HG02798 (cell line): ENCODE measurements at regions not wholly inside any gene's neighbourhood (a gene's known extent, or its start where the extent isn't known, plus 50 kb on each side); places are given as distances from the start of the nearest gene placed in this dataset.
"Not testable (repeated sequence)": the region's sequence is repeated elsewhere in the genome, so short reads cannot be mapped to it uniquely, and the experiment has no call there.

ENCODE experiments used
- ATAC-seq: cut with Tn5 transposase; IDR thresholded peaks from one replicate; pipeline ENCODE4 v1.9.1; 2021; ENCODE audit warnings: mild to moderate bottlenecking; ENCODE audit not compliant: unreplicated experiment, poor library complexity

GRCh38 chr4:85094735-85095134, 128.2 kb upstream of the WDFY3 start:
- no peak for ATAC-seq

GRCh38 chr4:85102606-85103005, 136.1 kb upstream of the WDFY3 start:
- ATAC-seq: no peak

DNA sequence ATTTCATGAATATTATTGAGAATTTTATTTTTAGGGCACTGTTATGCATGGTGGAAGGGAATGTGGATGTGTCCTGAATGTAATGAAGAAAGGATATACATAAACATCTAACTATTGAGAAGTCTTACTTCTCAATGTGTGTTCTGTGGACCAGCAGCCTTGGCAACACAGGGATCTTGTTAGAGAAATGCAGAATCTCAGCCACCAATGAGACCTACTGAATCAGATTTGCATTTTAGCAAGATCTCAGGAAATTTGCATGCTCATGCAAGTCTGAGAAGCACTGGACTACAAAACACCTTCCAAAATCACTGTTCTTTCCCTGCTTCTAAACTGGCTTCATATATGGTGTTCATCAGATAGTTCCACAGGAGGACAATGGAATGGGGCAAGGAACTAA, 139.7 kb upstream of the WDFY3 start:
- no peak for ATAC-seq

GRCh38 chr4:85106805-85107336, 140.4 kb upstream of the WDFY3 start:
- no peak for ATAC-seq

DNA sequence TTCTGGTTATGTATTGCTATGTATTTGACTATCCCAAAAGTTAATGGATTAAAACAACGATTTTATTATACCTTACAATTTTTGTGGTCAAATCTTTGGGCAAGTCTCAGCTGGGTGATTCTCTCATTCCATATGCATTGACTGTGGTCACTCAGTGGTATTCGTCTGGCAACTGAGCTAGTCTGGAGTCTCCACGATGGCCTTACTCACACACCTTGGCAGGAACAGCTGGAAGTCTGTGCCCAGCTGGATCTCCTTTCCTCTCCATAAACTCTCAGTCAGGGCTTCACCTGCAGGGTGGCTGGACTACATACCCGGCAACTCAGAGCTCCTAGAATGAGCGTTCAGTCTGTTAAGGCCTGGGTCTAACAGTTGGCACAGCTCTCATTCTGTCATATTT, 141.1 kb upstream of the WDFY3 start:
- ATAC-seq: no peak

GRCh38 chr4:85113706-85114105, 147.2 kb upstream of the WDFY3 start:
- no peak for ATAC-seq

DNA sequence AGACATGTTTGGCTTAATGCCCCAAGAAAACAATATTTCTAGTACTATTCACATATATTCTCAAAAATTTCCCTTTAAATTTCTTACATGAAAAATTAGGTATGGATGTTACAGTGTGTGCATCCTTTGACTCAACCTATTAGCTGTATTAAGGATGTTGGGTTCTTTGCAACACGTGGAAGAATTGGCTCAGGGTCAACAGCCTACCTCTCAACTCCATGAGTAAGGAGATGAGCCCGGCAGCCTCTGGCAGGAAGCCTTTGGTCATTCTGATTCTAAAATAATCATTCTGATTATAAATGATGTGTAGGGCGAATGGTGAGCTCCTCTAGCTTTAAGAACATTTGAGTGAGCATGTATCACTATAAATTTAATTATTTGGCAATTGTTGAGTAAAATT, 148.0 kb upstream of the WDFY3 start:
- no peak for ATAC-seq

GRCh38 chr4:85116008-85116407, 149.5 kb upstream of the WDFY3 start:
- ATAC-seq: no peak

- no peak for ATAC-seq
Observed at GRCh38 chr4:85125688-85126087, 159.2 kb upstream of the WDFY3 start.

DNA sequence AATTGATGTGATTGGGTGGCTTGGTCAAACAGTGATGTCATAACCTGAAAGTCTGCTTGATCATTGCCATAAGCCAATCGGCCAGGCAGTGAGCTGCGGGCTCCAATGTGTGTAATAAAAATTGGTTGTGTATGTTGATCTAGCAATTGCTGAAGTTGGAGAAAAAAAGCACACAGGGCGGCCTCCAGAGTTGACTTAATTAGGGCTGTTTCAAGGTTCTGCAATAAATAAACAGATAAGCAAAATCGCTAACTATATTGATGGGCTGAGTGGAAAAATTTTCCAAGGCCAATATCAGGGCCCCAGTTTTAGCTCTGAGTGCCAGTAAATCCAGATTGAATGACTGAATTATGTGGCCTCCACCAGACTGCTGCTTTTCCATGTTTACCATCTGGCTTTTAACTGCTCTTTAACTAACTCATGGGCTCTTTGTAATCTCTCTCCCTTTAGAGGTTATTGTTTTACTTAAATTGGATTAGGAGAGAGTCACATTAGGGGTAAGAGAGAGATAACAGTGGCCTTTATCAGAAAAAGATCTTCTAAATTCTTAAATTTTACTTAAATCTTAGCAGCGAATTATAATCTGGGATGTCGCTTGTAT, 160.6 kb upstream of the WDFY3 start:
- no peak for ATAC-seq

DNA sequence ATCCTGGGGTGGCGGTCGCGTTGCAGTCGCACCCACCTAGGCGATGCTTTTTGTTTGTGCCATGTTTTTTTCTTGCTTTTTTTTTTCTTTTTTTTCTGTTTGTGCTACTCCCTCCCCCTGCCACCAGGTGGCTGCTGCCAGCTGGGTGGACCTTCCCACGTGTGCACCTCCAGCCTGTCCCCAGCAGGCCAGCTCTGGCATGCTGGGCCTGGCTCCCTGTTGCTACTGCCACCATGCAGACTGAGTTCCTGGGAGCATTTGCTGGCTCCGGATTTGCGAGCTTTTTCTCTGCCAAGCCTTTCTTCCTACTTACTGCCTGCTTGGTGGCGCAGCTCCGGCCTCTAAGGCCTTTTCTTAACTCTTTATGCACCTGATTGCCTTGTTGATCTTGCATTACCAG, 161.2 kb upstream of the WDFY3 start:
- ATAC-seq: peak; percentile 96

GRCh38 chr4:85128246-85129204, 162.0 kb upstream of the WDFY3 start:
- no peak for ATAC-seq

- ATAC-seq: not testable (repeated sequence)
Observed at GRCh38 chr4:85129354-85130125, 163.1 kb upstream of the WDFY3 start.

GRCh38 chr4:85132117-85132516, 165.6 kb upstream of the WDFY3 start:
- ATAC-seq: no peak

GRCh38 chr4:85132570-85132969, 166.1 kb upstream of the WDFY3 start:
- ATAC-seq: no peak

DNA sequence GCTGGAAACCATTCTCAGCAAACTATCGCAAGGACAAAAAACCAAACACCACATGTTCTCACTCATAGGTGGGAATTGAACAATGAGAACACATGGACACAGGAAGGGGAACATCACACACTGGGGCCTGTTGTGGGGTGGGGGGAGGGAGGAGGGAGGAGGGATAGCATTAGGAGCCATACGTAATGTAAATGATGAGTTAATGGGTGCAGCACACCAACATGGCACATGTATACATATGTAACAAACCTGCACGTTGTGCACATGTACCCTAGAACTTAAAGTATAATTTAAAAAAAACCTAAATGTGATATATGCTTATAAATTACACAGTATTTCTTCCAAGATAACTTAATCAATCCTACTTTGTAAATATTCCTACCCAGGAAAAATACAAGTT, 173.3 kb upstream of the WDFY3 start:
- ATAC-seq: not testable (repeated sequence)

GRCh38 chr4:85142451-85142850, 176.0 kb upstream of the WDFY3 start:
- peak; percentile 43 for ATAC-seq

DNA sequence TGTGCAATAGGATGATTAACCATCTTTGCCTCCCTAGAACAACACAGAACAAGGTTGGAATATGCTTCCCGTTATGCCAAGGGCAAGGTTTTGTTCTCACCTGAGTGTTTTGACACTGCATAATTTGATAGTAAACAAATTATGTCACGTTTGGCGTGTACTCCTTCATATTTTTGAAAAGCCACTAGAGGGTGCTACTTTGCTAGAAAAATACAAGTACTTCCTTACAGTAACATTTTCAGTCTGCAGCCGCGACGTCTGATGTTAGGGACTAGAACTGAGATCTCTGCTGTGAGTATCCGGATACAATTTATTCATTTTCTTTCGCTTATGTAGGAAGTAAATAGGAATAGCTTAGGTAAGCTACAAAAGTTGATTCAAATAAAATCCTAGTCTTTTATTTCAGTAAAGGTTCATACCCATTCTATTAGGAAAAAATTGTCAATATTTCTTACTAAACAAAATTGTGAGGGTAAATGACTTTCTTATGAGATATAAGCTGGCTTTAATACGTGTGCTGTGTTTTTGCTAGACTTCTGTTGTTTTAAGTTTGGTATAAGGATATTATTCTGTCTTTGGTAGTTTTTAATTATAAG, 181.1 kb upstream of the WDFY3 start:
- peak; percentile 86 for ATAC-seq

GRCh38 chr4:85149676-85150075, 183.2 kb upstream of the WDFY3 start:
- ATAC-seq: no peak

- ATAC-seq: no peak
Observed at GRCh38 chr4:85151371-85151770, 184.9 kb upstream of the WDFY3 start.
